ENCODE measurements at regions not wholly inside any gene's neighbourhood (a gene's known extent, or its start where the extent isn't known, plus 50 kb on each side); places are given as distances from the start of the nearest gene placed in this dataset.

DNA sequence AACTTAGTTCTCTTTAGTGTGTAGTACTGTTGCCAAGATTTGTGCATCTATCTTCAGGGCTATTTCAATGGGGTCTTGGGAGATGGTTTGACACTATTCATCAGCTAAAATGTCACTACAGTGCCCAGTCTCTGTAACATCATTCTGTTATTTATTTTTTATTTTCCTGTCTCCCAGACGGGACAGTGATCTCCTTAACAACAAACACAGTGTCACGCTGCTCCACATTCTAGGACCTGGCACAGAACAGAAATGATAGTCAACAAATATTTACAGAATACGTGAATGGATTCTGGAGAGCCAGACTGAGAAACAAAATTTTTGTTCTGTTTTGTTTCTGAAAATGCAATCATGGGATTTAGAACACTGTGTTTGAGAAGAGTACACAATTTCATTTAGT lies 937.7 kb upstream of the LRRN3 start:
- TF ChIP-seq CTCF (IDR thresholded peaks at IDR 0.05) (no peak), EP300 (IDR thresholded peaks at IDR 0.05) (no peak), POLR2A (IDR thresholded peaks at IDR 0.05) (no peak)
